Renal pelvis (tissue), 1 donor: ENCODE measurements at regions not wholly inside any gene's neighbourhood (a gene's known extent, or its start where the extent isn't known, plus 50 kb on each side); places are given as distances from the start of the nearest gene placed in this dataset.
A peak's percentile ranks its signal among the peaks of the same experiment; 100 is the strongest.
"Not testable (repeated sequence)": the region's sequence is repeated elsewhere in the genome, so short reads cannot be mapped to it uniquely, and the experiment has no call there.

Source experiments
- DNase-seq: peaks from one replicate; pipeline ENCODE4 v3.0.0-alpha.2; 2013

GRCh38 chr1:187894349-187894748 is 1065.6 kb downstream of the PLA2G4A start:
- DNase-seq: no peak

- no peak for DNase-seq
These were observed 1074.5 kb downstream of the PLA2G4A start for GRCh38 chr1:187903223-187903622.

GRCh38 chr1:187909382-187909781 is 1080.6 kb downstream of the PLA2G4A start:
- no peak for DNase-seq

- no peak for DNase-seq
These were observed 1083.1 kb downstream of the PLA2G4A start for GRCh38 chr1:187911820-187912219.

GRCh38 chr1:187920976-187921375 is 1092.2 kb downstream of the PLA2G4A start:
- DNase-seq: no peak

GRCh38 chr1:187921426-187921825 is 1092.7 kb downstream of the PLA2G4A start:
- no peak for DNase-seq

GRCh38 chr1:187922255-187922654 is 1093.5 kb downstream of the PLA2G4A start:
- no peak for DNase-seq

GRCh38 chr1:187924252-187924651 is 1095.5 kb downstream of the PLA2G4A start:
- DNase-seq: no peak

GRCh38 chr1:187928288-187928687 is 1099.5 kb downstream of the PLA2G4A start:
- DNase-seq: peak; percentile 2

- no peak for DNase-seq
These were observed 1099.9 kb downstream of the PLA2G4A start for GRCh38 chr1:187928696-187929095.

GRCh38 chr1:187931776-187932175 is 1103.0 kb downstream of the PLA2G4A start:
- DNase-seq: peak; percentile 10

GRCh38 chr1:187933562-187934419 is 1105.0 kb downstream of the PLA2G4A start:
- no peak for DNase-seq

- no peak for DNase-seq
These were observed 1107.9 kb downstream of the PLA2G4A start for GRCh38 chr1:187936667-187937066.

- DNase-seq: no peak
These were observed 1109.3 kb downstream of the PLA2G4A start for GRCh38 chr1:187938092-187938491.

- DNase-seq: no peak
These were observed 1114.2 kb downstream of the PLA2G4A start for GRCh38 chr1:187942986-187943385.

- no peak for DNase-seq
These were observed 1115.1 kb downstream of the PLA2G4A start for GRCh38 chr1:187943606-187944403.

- DNase-seq: not testable (repeated sequence)
These were observed 1117.9 kb downstream of the PLA2G4A start for GRCh38 chr1:187946661-187947060.

GRCh38 chr1:187947359-187947758 is 1118.6 kb downstream of the PLA2G4A start:
- DNase-seq: no peak

GRCh38 chr1:187948170-187948794 is 1119.5 kb downstream of the PLA2G4A start:
- no peak for DNase-seq

GRCh38 chr1:187949567-187949966 is 1120.8 kb downstream of the PLA2G4A start:
- no peak for DNase-seq

GRCh38 chr1:187951817-187952216 is 1123.1 kb downstream of the PLA2G4A start:
- no peak for DNase-seq

GRCh38 chr1:187952446-187952845 is 1123.7 kb downstream of the PLA2G4A start:
- no peak for DNase-seq

GRCh38 chr1:187956975-187957374 is 1128.2 kb downstream of the PLA2G4A start:
- no peak for DNase-seq
